ENCODE measurements at regions not wholly inside any gene's neighbourhood (a gene's known extent, or its start where the extent isn't known, plus 50 kb on each side); places are given as distances from the start of the nearest gene placed in this dataset.
A peak's percentile ranks its signal among the peaks of the same experiment; 100 is the strongest.
"Not testable (repeated sequence)": the region's sequence is repeated elsewhere in the genome, so short reads cannot be mapped to it uniquely, and the experiment has no call there.

DNA sequence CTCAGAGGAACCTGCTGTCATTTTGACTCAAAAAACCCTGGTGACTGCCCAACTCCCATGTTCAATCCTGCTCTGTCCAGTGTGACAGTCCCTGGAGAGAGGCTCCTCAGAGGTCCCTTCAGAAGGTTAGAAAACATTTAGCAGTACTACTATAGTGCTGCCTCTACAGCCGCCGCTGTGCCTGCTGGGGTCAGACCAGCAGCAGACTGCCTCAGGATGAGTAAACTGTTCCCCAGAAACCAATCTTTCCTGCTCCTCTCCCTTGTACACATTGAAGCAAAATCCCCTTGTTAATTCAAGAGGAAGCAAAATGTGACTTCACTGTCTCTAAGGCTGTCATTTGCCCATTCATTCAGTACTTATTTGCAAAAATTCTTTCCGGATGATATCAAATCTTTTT is 94.8 kb upstream of the SMARCA2 start:
- TF ChIP-seq POLR2A (IDR thresholded peaks at IDR 0.05), result no peak
- TF ChIP-seq, protein P1, sequence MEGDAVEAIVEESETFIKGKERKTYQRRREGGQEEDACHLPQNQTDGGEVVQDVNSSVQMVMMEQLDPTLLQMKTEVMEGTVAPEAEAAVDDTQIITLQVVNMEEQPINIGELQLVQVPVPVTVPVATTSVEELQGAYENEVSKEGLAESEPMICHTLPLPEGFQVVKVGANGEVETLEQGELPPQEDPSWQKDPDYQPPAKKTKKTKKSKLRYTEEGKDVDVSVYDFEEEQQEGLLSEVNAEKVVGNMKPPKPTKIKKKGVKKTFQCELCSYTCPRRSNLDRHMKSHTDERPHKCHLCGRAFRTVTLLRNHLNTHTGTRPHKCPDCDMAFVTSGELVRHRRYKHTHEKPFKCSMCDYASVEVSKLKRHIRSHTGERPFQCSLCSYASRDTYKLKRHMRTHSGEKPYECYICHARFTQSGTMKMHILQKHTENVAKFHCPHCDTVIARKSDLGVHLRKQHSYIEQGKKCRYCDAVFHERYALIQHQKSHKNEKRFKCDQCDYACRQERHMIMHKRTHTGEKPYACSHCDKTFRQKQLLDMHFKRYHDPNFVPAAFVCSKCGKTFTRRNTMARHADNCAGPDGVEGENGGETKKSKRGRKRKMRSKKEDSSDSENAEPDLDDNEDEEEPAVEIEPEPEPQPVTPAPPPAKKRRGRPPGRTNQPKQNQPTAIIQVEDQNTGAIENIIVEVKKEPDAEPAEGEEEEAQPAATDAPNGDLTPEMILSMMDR (IDR thresholded peaks at IDR 0.05), result no peak
- Histone ChIP-seq H3K9me3 (no peaks in the 10 kb centered on the region), H3K4me3 (no peak overlapping the region), H3K36me3 (ENCODE audit: low read depth, missing control alignments) (no peaks in the 10 kb centered on the region), H3K27ac (no peak overlapping the region), H3K27me3 (no peaks in the 10 kb centered on the region), H3K4me1 (no peaks in the 10 kb centered on the region)
- WGBS, 2 donors, result 78 to 85% methylated on average over 3 of the region's 3 CpGs
- intact Hi-C loops (cut with DNase I; ENCODE audit: low total_unique reads), result no loop called here
- DNase-seq, result no peak

- Histone ChIP-seq H3K4me3 (no peak overlapping the region), H3K27ac (no peak overlapping the region), H3K27me3 (no peaks in the 10 kb centered on the region), H3K4me1 (no peaks in the 10 kb centered on the region), H3K36me3 (ENCODE audit: low read depth, missing control alignments) (no peaks in the 10 kb centered on the region), H3K9me3 (no peaks in the 10 kb centered on the region)
- DNase-seq, result peak; percentile 26
- intact Hi-C loops (cut with DNase I; ENCODE audit: low total_unique reads), result no loop called here
- TF ChIP-seq, protein P1 (IDR thresholded peaks at IDR 0.05), result no peak
- TF ChIP-seq POLR2A (IDR thresholded peaks at IDR 0.05), result no peak
- WGBS, 2 donors, result 67 to 89% methylated on average over 3 of the region's 3 CpGs
Measured at GRCh38 chr9:1922026-1922425, 93.1 kb upstream of the SMARCA2 start.

- Histone ChIP-seq H3K4me1 (no peaks in the 10 kb centered on the region), H3K27ac (no peak overlapping the region), H3K4me3 (no peak overlapping the region), H3K9me3 (no peaks in the 10 kb centered on the region), H3K27me3 (no peaks in the 10 kb centered on the region), H3K36me3 (ENCODE audit: low read depth, missing control alignments) (no peaks in the 10 kb centered on the region)
- WGBS, 2 donors, result 86 to 91% methylated on average over 6 of the region's 6 CpGs
- intact Hi-C loops (cut with DNase I; ENCODE audit: low total_unique reads), result no loop called here
- no peak for TF ChIP-seq POLR2A (IDR thresholded peaks at IDR 0.05)
- TF ChIP-seq, protein P1 (IDR thresholded peaks at IDR 0.05), result no peak
- no peak for DNase-seq
Measured at GRCh38 chr9:1927546-1927945, 87.6 kb upstream of the SMARCA2 start.

DNA sequence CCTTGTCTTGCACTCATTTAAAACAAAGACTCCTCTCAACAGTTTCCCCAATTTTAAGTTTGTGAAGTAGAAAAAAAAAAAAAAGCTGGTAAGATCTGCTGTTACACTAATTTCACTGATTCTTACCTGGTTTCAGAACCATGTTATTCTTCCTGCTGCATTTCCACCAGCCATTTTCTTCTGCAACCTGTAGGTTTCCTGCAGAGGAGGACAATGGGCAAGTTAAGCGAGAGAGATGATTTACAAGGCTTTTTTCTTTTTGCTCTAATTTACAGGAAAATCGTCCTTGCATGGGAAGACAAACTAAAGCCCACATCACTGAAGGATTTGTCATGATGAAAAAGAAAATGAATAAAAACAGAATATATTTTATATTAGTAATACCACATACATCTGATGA is 86.0 kb upstream of the SMARCA2 start:
- H3K4me3 ChIP-seq, result no peak overlapping the region
- no peak for TF ChIP-seq POLR2A (IDR thresholded peaks at IDR 0.05)
- TF ChIP-seq, protein P1 (IDR thresholded peaks at IDR 0.05), result no peak
- no peak overlapping the region for H3K27ac ChIP-seq
- 63 to 69% methylated on average over 2 of the region's 2 CpGs for WGBS, 2 donors
- no peaks in the 10 kb centered on the region for H3K36me3 ChIP-seq (ENCODE audit: low read depth, missing control alignments)
- no peak for DNase-seq
- intact Hi-C loops (cut with DNase I; ENCODE audit: low total_unique reads), result no loop called here
- no peaks in the 10 kb centered on the region for H3K4me1 ChIP-seq
- H3K9me3 ChIP-seq, result no peaks in the 10 kb centered on the region
- no peaks in the 10 kb centered on the region for H3K27me3 ChIP-seq

DNA sequence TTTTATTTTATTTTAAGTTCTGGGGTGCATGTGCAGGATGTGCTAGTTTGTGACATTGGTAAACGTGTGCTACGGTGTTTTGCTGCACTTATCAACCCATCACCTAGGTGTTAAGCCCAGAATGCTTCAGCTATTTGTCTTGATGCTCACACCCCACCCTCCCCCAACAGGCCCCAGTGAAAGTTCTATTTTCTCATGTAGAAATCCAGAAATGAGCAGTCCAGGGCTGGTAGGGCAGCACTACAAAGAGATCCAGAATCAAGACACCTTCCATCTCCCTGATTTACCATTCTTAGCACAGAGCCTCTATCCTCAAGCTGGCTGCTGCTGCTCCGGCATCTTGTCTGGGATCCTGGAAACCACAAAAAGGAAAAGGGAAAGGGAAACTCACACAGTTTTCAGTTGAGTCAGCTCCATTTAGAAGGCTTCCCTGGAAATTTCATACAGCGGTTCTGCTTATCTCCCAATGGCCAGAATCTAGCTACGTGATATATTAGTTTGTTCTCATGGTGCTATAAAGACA is 85.4 kb upstream of the SMARCA2 start:
- no peaks in the 10 kb centered on the region for H3K27me3 ChIP-seq
- no peak overlapping the region for H3K27ac ChIP-seq
- WGBS, 2 donors, result 66 to 81% methylated on average over 5 of the region's 5 CpGs
- no peak overlapping the region for H3K4me3 ChIP-seq
- intact Hi-C loops (cut with DNase I; ENCODE audit: low total_unique reads), result no loop called here
- no peak for TF ChIP-seq POLR2A (IDR thresholded peaks at IDR 0.05)
- TF ChIP-seq, protein P1 (IDR thresholded peaks at IDR 0.05), result no peak
- no peak for DNase-seq
- H3K9me3 ChIP-seq, result no peaks in the 10 kb centered on the region
- no peaks in the 10 kb centered on the region for H3K4me1 ChIP-seq
- no peaks in the 10 kb centered on the region for H3K36me3 ChIP-seq (ENCODE audit: low read depth, missing control alignments)

DNA sequence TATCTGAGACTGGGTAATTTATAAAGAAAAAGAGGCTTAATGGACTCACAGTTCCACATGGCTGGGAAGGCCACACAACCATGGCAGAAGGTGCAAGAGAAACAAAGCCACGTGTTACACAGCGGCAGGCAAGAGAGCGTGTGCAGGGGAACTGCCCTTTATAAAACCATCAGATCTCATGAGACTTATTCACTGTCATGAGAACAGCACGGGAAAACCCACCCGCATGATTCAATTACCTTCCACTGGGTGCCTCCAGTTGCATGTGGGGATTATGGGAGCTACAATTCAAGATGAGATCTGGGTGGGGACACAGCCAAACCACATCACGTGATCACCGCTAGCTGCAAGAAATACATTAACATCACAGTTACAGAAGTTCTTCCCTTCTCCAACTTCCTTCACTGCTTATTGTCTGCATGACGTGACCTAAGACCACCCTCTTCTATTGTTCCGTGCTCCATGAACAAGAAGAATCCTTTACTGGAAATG is 84.9 kb upstream of the SMARCA2 start:
- WGBS, 2 donors, result 87 to 91% methylated on average over 9 of the region's 9 CpGs
- H3K27ac ChIP-seq; H3K4me3 ChIP-seq; DNase-seq; H3K9me3 ChIP-seq; H3K4me1 ChIP-seq; intact Hi-C loops (cut with DNase I; ENCODE audit: low total_unique reads); H3K27me3 ChIP-seq; H3K36me3 ChIP-seq (ENCODE audit: low read depth, missing control alignments): not testable (repeated sequence)

Measured in testis (tissue), 2 donors.